K562 (cell line): ENCODE measurements at regions not wholly inside any gene's neighbourhood (a gene's known extent, or its start where the extent isn't known, plus 50 kb on each side); places are given as distances from the start of the nearest gene placed in this dataset.

Source experiments
- ATAC-seq: fragments of 200-7000 bp; cut with Tn5 transposase; 3 replicates; pipeline ENCODE4 v1.9.1; 2020; ENCODE audit warnings: moderate library complexity
- BruUV-seq: library from RNA; stranded (reverse); fragments of 400-500 nt; replicated peaks from 2 replicates; lab custom pipeline; 2021; lab: Mats Ljungman, UMichigan
- CTCF ChIA-PET: fragments of 300-600 bp; formaldehyde crosslinking; extraction: SDS; loops from one replicate; lab custom pipeline; 2021; ENCODE audit warnings: low intra/inter-chr PET ratio; lab: Yijun Ruan, JAX
- POLR2A ChIA-PET: fragments of 300-600, 350-650 bp; sonication (Branson Sonifier 250); formaldehyde crosslinking; extraction: SDS; loops from one replicate; lab custom pipeline; 2021; ENCODE audit warnings: antibody characterized with exemption, inconsistent platforms; lab: Yijun Ruan, JAX
- DNase-seq, 4 experiments: peaks; one replicate each; pipeline versions ENCODE4 v3.0.0 to v3.0.0-alpha.2; 2011 to 2018; ENCODE audit warnings: low spot score in 3 of 4, mixed read lengths in 3 of 4; ENCODE audit errors: extremely low read depth in 1 of 4
- FAIRE-seq: peaks from 2 replicates; lab custom pipeline; 2011; peaks lifted over from hg19 to GRCh38; lab: Jason Lieb, UNC
- H2AFZ ChIP-seq: 2 replicates; pipeline ENCODE4 v1.6.0; 2011; ENCODE audit warnings: low read depth, low read length, control low read depth, inconsistent platforms
- H3K27ac ChIP-seq: fragments of 200-600 bp; 3 replicates; pipeline ENCODE4 v1.8.0; 2011; ENCODE audit warnings: low read depth, mild to moderate bottlenecking, control low read depth, inconsistent platforms, low read length, moderate library complexity, mixed read lengths; ENCODE audit errors: extremely low read depth
- H3K27me3 ChIP-seq, 2 experiments: fragments of 300-600 bp in 1 of 2; 2 replicates in 1 of 2; 3 replicates in 1 of 2; pipeline versions ENCODE4 v1.6.0 to v1.8.0; 2011; ENCODE audit warnings: inconsistent platforms in 2 of 2, low read length in 2 of 2, mild to moderate bottlenecking in 1 of 2, mixed read lengths in 1 of 2, moderate library complexity in 1 of 2; ENCODE audit not compliant: control insufficient read depth in 2 of 2, insufficient read depth in 2 of 2
- H3K36me3 ChIP-seq: fragments of 300-600 bp; 3 replicates; pipeline ENCODE4 v1.8.0; 2011; ENCODE audit warnings: mild to moderate bottlenecking, low read length, inconsistent platforms; ENCODE audit not compliant: control insufficient read depth, insufficient read depth
- H3K4me1 ChIP-seq, 2 experiments: fragments of 200-600 bp in 1 of 2; replicated peaks in 1 of 2; 2 replicates in 1 of 2; 3 replicates in 1 of 2; pipeline versions ENCODE4 v1.5.1 to v1.8.0; 2011; ENCODE audit warnings: inconsistent platforms in 2 of 2, low read length in 2 of 2, mild to moderate bottlenecking in 1 of 2, mixed read lengths in 1 of 2, moderate library complexity in 1 of 2; ENCODE audit not compliant: control insufficient read depth in 2 of 2, insufficient read depth in 2 of 2
- H3K4me2 ChIP-seq: 2 replicates; pipeline ENCODE4 v1.6.1; 2011; ENCODE audit warnings: low read length, control low read depth, inconsistent platforms, mixed read lengths; ENCODE audit not compliant: insufficient read depth
- H3K4me3 ChIP-seq: fragments of 200-600 bp; sonication (generic), shearing (Covaris generic); 2 replicates; pipeline ENCODE4 v1.5.1; 2016; ENCODE audit warnings: control low read depth, inconsistent platforms
- H3K79me2 ChIP-seq: fragments of 200-600 bp; 3 replicates; pipeline ENCODE4 v1.8.0; 2011; ENCODE audit warnings: low read length, inconsistent platforms; ENCODE audit not compliant: control insufficient read depth, insufficient read depth
- H3K9ac ChIP-seq, 2 experiments: 2 replicates each; pipeline versions ENCODE4 v1.6.0 to v1.6.1; 2011; ENCODE audit warnings: low read depth in 2 of 2, low read length in 2 of 2, control low read depth in 1 of 2, inconsistent platforms in 1 of 2, mild to moderate bottlenecking in 1 of 2, mixed read lengths in 1 of 2; ENCODE audit not compliant: insufficient read depth in 1 of 2
- H3K9me1 ChIP-seq: one replicate; pipeline ENCODE4 v1.6.0; 2011; ENCODE audit warnings: inconsistent platforms, mild to moderate bottlenecking, low read length, moderate library complexity; ENCODE audit not compliant: control insufficient read depth, insufficient read depth
- H3K9me3 ChIP-seq: replicated peaks from 2 replicates; pipeline ENCODE4 v1.5.1; 2011; ENCODE audit warnings: low read depth, low read length, inconsistent platforms; ENCODE audit not compliant: control insufficient read depth, insufficient read depth
- H4K20me1 ChIP-seq: replicated peaks from 2 replicates; pipeline ENCODE4 v1.6.1; 2011; ENCODE audit warnings: low read length, inconsistent platforms, mixed read lengths; ENCODE audit not compliant: control insufficient read depth, insufficient read depth
- BDP1 ChIP-seq: IDR thresholded peaks from 3 replicates; pipeline ENCODE4 v1.6.1; 2011; ENCODE audit not compliant: insufficient read length, insufficient read depth
- MYNN ChIP-seq, 2 experiments: sonication (generic); formaldehyde crosslinking in 1 of 2; IDR thresholded peaks; 2 replicates each; pipeline versions ENCODE4 v1.5.0 to v1.6.1; 2016 to 2020; ENCODE audit warnings: antibody characterized with exemption in 1 of 2, missing genetic modification reagents in 1 of 2
- ZBTB34 ChIP-seq: fragments of 250-450 bp; sonication (Bioruptor Pico); IDR thresholded peaks from 2 replicates; pipeline ENCODE4 v1.8.0; 2021; ENCODE audit warnings: mild to moderate bottlenecking, moderate library complexity
- ZFP36 ChIP-seq: fragments of 150-350 bp; IDR thresholded peaks from 2 replicates; pipeline ENCODE4 v1.6.1; 2018; ENCODE audit warnings: low read length, low read depth; ENCODE audit not compliant: partially characterized antibody
- ZNF561 ChIP-seq: fragments of 450-650 bp; formaldehyde crosslinking; conservative IDR thresholded peaks from 2 replicates; pipeline ENCODE4 v1.4.0; 2020; ENCODE audit warnings: mild to moderate bottlenecking, moderate library complexity
- WGBS: fragments of 100-300 bp; shearing (Covaris generic); methylation state at CpG from one replicate; pipeline ENCODE4 v1.1.6; 2016; ENCODE audit warnings: low coverage, mixed read lengths; ENCODE audit not compliant: insufficient coverage; ENCODE audit errors: missing lambda C conversion rate; 5-methylcytosine and 5-hydroxymethylcytosine counted together
- in situ Hi-C: fragments of 300-500 bp; cut with MboI; formaldehyde crosslinking; loops from 4 replicates; pipeline ENCODE4 v1.15.0; 2018; ENCODE audit warnings: inconsistent platforms, mixed read lengths
- intact Hi-C: fragments of 100-400 bp; cut with micrococcal nuclease; formaldehyde crosslinking; loops from 2 replicates; pipeline ENCODE4 v1.14.2; 2022
- TF ChIP-seq, protein P1 (sequence below): fragments of 450-650 bp; IDR thresholded peaks from 2 replicates; pipeline ENCODE4 v1.6.1; 2016; ENCODE audit warnings: mild to moderate bottlenecking
- TF ChIP-seq, protein P2 (sequence below): sonication (generic); formaldehyde crosslinking; IDR thresholded peaks from 2 replicates; pipeline ENCODE4 v1.8.1; 2022; ENCODE audit warnings: missing genetic modification reagents
- TF ChIP-seq, protein P3 (sequence below): sonication (generic); formaldehyde crosslinking; IDR thresholded peaks from 2 replicates; pipeline ENCODE4 v1.8.0; 2023; ENCODE audit warnings: missing genetic modification reagents, mild to moderate bottlenecking, borderline replicate concordance

DNA sequence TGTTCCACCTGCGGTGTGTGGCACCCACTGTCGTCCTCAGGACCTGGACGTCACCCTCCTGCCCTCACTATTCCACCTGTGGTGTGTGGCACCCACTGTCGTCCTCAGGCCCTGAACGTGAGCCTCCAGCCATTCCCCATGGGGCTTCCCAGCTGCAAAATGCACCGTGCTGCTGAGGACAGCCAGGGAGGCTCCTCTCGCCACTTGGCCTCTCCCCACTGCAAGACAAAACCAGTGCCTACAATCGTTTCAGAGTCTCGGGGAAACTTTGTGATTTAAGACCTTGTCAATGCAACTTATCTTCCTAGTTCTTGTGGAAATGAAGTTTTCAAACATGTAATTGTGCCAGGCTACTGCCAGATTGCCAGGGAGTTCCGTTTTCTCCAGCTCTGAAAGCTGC, 319.3 kb upstream of the SALL3 start:
- H3K9me3 ChIP-seq: no peaks in the 10 kb centered on the region
- no peak overlapping the region for H3K9ac ChIP-seq
- no peaks in the 10 kb centered on the region for H3K4me1 ChIP-seq
- no TSS peak for BruUV-seq
- H3K27me3 ChIP-seq: peaks cover 0 to 11% of the 10 kb centered on the region in 2 experiments; a peak in 2 of 5 replicates
- no peak overlapping the region for H3K4me2 ChIP-seq
- POLR2A ChIA-PET: no interaction called here
- 2% methylated on average over 7 of the region's 10 CpGs for WGBS
- FAIRE-seq (no peak), ATAC-seq (no peak), DNase-seq (no peak)
- H3K4me3 ChIP-seq: no peak overlapping the region
- CTCF ChIA-PET: no interaction called here
- TF ChIP-seq MYNN (IDR thresholded peaks at IDR 0.05) (no peak), MYNN (CRISPR knock-in tag; IDR thresholded peaks at IDR 0.05) (no peak), BDP1 (no peak), ZBTB34 (no peak), ZFP36 (no peak), ZNF561 (no peak)
- TF ChIP-seq, protein P1, sequence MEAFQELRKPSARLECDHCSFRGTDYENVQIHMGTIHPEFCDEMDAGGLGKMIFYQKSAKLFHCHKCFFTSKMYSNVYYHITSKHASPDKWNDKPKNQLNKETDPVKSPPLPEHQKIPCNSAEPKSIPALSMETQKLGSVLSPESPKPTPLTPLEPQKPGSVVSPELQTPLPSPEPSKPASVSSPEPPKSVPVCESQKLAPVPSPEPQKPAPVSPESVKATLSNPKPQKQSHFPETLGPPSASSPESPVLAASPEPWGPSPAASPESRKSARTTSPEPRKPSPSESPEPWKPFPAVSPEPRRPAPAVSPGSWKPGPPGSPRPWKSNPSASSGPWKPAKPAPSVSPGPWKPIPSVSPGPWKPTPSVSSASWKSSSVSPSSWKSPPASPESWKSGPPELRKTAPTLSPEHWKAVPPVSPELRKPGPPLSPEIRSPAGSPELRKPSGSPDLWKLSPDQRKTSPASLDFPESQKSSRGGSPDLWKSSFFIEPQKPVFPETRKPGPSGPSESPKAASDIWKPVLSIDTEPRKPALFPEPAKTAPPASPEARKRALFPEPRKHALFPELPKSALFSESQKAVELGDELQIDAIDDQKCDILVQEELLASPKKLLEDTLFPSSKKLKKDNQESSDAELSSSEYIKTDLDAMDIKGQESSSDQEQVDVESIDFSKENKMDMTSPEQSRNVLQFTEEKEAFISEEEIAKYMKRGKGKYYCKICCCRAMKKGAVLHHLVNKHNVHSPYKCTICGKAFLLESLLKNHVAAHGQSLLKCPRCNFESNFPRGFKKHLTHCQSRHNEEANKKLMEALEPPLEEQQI: no peak
- TF ChIP-seq, protein P2, sequence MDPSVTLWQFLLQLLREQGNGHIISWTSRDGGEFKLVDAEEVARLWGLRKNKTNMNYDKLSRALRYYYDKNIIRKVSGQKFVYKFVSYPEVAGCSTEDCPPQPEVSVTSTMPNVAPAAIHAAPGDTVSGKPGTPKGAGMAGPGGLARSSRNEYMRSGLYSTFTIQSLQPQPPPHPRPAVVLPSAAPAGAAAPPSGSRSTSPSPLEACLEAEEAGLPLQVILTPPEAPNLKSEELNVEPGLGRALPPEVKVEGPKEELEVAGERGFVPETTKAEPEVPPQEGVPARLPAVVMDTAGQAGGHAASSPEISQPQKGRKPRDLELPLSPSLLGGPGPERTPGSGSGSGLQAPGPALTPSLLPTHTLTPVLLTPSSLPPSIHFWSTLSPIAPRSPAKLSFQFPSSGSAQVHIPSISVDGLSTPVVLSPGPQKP (CRISPR knock-in tag): no peak
- TF ChIP-seq, protein P3, sequence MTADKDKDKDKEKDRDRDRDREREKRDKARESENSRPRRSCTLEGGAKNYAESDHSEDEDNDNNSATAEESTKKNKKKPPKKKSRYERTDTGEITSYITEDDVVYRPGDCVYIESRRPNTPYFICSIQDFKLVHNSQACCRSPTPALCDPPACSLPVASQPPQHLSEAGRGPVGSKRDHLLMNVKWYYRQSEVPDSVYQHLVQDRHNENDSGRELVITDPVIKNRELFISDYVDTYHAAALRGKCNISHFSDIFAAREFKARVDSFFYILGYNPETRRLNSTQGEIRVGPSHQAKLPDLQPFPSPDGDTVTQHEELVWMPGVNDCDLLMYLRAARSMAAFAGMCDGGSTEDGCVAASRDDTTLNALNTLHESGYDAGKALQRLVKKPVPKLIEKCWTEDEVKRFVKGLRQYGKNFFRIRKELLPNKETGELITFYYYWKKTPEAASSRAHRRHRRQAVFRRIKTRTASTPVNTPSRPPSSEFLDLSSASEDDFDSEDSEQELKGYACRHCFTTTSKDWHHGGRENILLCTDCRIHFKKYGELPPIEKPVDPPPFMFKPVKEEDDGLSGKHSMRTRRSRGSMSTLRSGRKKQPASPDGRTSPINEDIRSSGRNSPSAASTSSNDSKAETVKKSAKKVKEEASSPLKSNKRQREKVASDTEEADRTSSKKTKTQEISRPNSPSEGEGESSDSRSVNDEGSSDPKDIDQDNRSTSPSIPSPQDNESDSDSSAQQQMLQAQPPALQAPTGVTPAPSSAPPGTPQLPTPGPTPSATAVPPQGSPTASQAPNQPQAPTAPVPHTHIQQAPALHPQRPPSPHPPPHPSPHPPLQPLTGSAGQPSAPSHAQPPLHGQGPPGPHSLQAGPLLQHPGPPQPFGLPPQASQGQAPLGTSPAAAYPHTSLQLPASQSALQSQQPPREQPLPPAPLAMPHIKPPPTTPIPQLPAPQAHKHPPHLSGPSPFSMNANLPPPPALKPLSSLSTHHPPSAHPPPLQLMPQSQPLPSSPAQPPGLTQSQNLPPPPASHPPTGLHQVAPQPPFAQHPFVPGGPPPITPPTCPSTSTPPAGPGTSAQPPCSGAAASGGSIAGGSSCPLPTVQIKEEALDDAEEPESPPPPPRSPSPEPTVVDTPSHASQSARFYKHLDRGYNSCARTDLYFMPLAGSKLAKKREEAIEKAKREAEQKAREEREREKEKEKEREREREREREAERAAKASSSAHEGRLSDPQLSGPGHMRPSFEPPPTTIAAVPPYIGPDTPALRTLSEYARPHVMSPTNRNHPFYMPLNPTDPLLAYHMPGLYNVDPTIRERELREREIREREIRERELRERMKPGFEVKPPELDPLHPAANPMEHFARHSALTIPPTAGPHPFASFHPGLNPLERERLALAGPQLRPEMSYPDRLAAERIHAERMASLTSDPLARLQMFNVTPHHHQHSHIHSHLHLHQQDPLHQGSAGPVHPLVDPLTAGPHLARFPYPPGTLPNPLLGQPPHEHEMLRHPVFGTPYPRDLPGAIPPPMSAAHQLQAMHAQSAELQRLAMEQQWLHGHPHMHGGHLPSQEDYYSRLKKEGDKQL (CRISPR knock-in tag): no peak
- TF ChIP-seq, all 486 proteins: peak for 0
- no peaks in the 10 kb centered on the region for H3K79me2 ChIP-seq
- H3K36me3 ChIP-seq: no peaks in the 10 kb centered on the region
- in situ Hi-C loops: no loop called here
- no peak overlapping the region for H2AFZ ChIP-seq
- intact Hi-C loops: no loop called here
- no peaks in the 10 kb centered on the region for H3K9me1 ChIP-seq
- no peak overlapping the region for H3K27ac ChIP-seq
- no peaks in the 10 kb centered on the region for H4K20me1 ChIP-seq
